ENCODE measurements at regions not wholly inside any gene's neighbourhood (a gene's known extent, or its start where the extent isn't known, plus 50 kb on each side); places are given as distances from the start of the nearest gene placed in this dataset.
A peak's percentile ranks its signal among the peaks of the same experiment; 100 is the strongest.
"Not testable (repeated sequence)": the region's sequence is repeated elsewhere in the genome, so short reads cannot be mapped to it uniquely, and the experiment has no call there.

GRCh38 chr5:39942606-39943005 is 517.8 kb upstream of the DAB2 start:
- TF ChIP-seq CTCF (conservative IDR thresholded peaks at IDR 0.05; ENCODE audit: low read depth, low read length) = no peak
- no peak for DNase-seq (ENCODE audit: low read depth)
- H3K4me3 ChIP-seq (ENCODE audit: low read depth, low read length) = no peak overlapping the region

GRCh38 chr5:39941416-39941815 is 516.6 kb upstream of the DAB2 start:
- H3K4me3 ChIP-seq (ENCODE audit: low read depth, low read length) = no peak overlapping the region
- DNase-seq (ENCODE audit: low read depth) = no peak
- TF ChIP-seq CTCF (conservative IDR thresholded peaks at IDR 0.05; ENCODE audit: low read depth, low read length) = no peak

DNA sequence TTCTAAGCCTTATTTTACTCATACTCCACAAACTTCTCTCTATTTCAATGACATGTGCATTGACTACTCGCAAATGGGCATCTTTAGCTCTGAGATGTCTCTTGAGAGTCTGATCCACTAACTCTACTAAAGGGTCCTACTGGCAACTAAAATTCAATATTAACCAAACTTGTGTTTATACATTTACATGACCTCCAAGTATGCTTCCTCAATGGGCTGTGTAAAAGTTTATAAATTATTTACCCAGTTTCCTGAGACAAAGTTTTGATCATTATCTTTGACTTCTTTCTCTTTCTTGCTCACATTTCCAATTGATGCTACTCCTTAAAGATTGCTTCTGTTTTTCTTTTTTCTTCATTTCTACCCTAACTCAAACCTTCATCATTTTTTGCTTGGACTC is 510.1 kb upstream of the DAB2 start:
- TF ChIP-seq CTCF (conservative IDR thresholded peaks at IDR 0.05; ENCODE audit: low read depth, low read length) = no peak
- no peak overlapping the region for H3K4me3 ChIP-seq (ENCODE audit: low read depth, low read length)
- no peak for DNase-seq (ENCODE audit: low read depth)

DNA sequence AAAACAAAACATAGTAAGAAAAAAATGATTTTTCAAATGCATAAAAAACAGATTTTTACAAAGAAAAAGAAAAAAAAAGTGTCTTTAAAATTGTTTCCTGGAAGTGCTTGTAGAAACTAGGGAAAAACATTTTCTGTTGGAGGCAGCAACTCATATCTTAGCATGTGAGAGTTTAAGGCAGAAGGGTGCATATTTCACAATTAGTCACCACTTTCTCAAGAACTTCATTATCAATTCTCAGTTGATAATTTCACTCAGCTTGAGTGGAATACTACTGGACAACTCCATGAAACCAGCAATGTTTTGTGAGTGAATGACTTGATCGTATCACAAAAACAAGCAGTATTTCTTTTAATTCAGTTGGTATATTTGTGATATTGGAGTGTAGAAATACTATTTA is 508.3 kb upstream of the DAB2 start:
- no peak overlapping the region for H3K4me3 ChIP-seq (ENCODE audit: low read depth, low read length)
- TF ChIP-seq CTCF (conservative IDR thresholded peaks at IDR 0.05; ENCODE audit: low read depth, low read length) = no peak
- DNase-seq (ENCODE audit: low read depth) = peak; percentile 7

DNA sequence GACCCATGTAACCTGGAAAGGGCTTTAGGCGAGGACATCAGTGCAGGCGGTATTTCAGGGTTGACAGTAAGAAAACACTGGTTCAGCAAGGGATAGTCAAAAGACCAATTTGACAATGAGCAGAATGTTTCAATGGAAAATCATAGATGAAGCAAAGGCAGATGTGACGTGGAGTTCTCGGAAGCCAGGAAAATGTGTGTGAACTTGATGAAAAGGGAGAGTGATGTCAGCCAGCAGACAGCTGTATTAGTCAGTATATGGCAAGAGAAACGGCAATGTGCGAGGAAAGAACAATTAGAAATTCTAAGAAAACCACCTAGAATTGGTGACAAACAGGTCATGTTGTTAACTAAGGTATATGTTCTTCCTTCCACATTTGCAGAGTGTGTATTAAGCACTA is 503.9 kb upstream of the DAB2 start:
- DNase-seq (ENCODE audit: low read depth) = no peak
- TF ChIP-seq CTCF (conservative IDR thresholded peaks at IDR 0.05; ENCODE audit: low read depth, low read length) = no peak
- no peak overlapping the region for H3K4me3 ChIP-seq (ENCODE audit: low read depth, low read length)

DNA sequence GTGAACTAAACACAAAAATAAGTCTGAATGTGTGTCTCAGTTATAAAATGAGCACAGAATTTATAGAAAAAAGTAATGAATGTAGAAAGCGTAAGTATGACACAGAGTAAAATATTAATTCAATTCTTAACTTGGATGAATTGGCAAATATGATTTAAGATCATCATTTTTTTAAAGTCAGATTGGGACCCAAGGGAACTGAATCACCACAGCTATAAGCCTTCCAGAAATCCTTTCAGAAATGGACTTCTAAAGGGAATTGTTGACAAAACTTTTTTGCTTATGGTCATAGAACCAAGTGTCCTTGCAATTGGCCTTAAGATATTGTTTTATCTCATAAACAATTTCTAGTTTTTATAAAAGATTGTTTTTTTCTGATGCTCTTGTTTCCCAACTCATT is 495.1 kb upstream of the DAB2 start:
- DNase-seq (ENCODE audit: low read depth) = no peak
- H3K4me3 ChIP-seq (ENCODE audit: low read depth, low read length) = no peak overlapping the region
- no peak for TF ChIP-seq CTCF (conservative IDR thresholded peaks at IDR 0.05; ENCODE audit: low read depth, low read length)

- no peak for TF ChIP-seq CTCF (conservative IDR thresholded peaks at IDR 0.05; ENCODE audit: low read depth, low read length)
- H3K4me3 ChIP-seq (ENCODE audit: low read depth, low read length) = no peak overlapping the region
- no peak for DNase-seq (ENCODE audit: low read depth)
Observed at GRCh38 chr5:39912906-39913305, 488.1 kb upstream of the DAB2 start.

GRCh38 chr5:39907267-39907951 is 482.6 kb upstream of the DAB2 start:
- DNase-seq (ENCODE audit: low read depth); H3K4me3 ChIP-seq (ENCODE audit: low read depth, low read length): not testable (repeated sequence)

All from choroid plexus epithelial cell (primary cell).